GM19238 (cell line): ENCODE measurements at regions not wholly inside any gene's neighbourhood (a gene's known extent, or its start where the extent isn't known, plus 50 kb on each side); places are given as distances from the start of the nearest gene placed in this dataset.
"Not testable (repeated sequence)": the region's sequence is repeated elsewhere in the genome, so short reads cannot be mapped to it uniquely, and the experiment has no call there.

Source experiments
- DNase-seq: peaks from one replicate; pipeline ENCODE4 v3.0.0; 2011; ENCODE audit warnings: low spot score; ENCODE audit not compliant: insufficient read length

GRCh38 chr20:47998736-47999135, 213.5 kb upstream of the SULF2 start:
- DNase-seq = no peak

DNA sequence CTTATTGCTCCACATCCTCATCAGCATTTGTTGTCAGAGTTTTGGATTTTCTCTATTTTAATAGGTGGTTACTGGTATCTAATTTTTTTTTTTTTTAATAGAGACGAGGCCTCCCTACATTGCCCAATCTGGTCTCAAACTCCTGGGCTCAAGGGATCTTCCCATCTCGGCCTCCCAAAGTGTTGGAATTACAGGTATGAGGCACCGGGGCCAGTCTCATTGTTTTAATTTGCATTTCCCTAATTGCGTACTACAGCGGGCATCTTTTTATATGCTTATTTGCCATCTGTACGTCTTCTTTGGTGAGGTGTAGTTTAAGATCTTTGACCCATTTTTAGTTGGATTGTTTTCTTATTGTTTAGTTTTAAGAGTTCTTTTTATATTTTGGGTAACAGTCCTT, 210.4 kb upstream of the SULF2 start:
- DNase-seq = no peak

GRCh38 chr20:47993817-47994216, 208.5 kb upstream of the SULF2 start:
- DNase-seq = no peak

- DNase-seq = no peak
Observed at GRCh38 chr20:47993035-47993755, 207.9 kb upstream of the SULF2 start.

- no peak for DNase-seq
Observed at GRCh38 chr20:47991875-47992488, 206.7 kb upstream of the SULF2 start.

GRCh38 chr20:47990507-47991150, 205.3 kb upstream of the SULF2 start:
- DNase-seq = no peak

GRCh38 chr20:47989957-47990356, 204.7 kb upstream of the SULF2 start:
- no peak for DNase-seq

DNA sequence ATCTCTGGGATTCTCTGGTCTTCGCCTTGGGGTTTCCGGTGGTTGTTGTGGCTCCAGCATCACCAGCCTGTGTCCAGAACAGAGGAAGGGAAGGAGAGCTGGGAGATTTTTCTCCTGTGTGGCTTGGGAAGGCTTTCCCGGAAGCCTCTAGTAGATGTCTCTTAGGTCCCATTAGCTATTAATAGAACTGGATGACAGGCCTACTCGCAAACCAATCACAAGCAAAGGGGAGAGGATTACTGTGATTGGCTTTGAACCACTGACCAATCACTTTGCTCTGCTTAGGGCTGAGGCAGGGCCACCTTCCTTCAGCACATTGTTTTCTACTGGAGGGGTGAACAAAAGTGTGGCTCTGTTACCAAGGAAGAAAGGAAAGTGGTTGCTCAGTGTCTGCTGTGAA, 203.4 kb upstream of the SULF2 start:
- DNase-seq = no peak

DNA sequence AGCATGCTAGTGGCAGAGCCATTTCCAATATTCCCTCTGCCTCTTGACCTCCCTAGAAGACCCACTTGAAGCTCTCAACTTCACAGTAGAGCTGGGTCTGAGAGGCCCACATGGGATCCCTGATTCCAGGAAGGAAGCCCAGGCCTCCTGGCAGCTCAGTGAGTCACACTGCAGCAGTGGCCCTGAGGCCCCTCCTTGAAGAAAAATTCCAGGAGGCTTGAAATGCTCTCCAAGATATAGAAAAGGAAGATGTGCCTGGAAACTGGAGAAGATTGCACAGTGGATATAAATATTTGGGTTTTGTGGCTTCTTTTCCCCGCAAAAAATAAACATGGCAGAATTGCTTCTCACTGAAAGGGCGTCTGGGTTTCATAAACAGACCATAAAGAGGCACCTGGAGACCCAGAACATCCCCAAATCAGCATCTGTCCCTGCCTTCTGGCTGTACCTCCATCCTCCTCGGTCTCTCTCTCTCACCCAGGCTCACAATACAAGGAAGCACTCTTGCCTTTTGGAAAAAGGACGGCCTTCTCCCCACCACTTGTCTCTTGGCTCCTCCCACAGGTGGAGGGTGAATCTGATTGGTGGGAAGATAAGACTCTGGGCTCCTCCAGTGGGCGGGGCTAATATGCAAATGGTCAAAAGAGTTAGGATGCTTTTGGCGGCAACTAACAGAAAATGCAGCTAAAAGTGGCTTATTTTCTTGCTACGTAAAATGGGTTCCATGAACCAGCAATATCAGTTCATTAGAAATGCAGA, 200.0 kb upstream of the SULF2 start:
- DNase-seq = no peak

DNA sequence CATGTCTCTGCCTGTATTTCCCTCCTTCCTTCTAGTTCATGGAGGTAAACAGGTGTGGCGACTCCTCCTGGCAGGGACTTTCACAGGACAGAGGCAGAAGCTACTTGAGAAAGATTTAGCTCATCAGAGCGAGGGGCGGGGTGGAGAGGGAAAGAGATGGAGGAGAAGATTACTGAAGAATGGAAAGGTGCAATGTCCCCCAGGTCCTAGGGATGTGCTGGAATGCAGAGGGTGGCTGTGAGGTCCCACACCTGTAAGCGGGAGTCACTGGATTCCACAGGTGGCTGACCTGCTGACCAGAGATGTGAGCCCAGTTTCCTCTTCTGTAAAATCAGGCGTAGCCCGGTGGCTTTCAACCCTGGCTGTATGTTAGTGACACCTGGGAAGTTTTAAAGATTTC, 199.2 kb upstream of the SULF2 start:
- no peak for DNase-seq

DNA sequence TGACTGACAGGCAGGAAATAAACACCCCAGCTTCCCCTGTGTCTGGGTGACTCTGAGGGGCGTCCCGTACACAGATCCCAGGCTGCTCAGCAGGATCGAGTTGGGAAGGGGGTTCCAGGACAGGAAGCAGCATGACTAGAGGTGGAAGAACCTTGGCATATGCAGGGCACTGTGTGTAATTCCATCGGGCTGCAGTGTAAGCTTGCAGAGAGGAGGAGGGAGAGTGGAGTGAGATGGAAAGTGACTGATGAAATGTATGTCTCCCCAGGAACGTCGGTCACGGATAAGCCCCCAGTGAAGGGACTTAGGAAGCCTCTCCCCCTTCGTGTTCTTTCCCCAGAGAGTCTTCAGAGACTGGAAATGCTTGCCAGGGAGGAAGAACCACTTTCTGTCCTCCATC, 198.4 kb upstream of the SULF2 start:
- DNase-seq = not testable (repeated sequence)

GRCh38 chr20:47982574-47983360, 197.5 kb upstream of the SULF2 start:
- DNase-seq = no peak

- DNase-seq = no peak
Observed at GRCh38 chr20:47981222-47981621, 195.9 kb upstream of the SULF2 start.

GRCh38 chr20:47980336-47981177, 195.3 kb upstream of the SULF2 start:
- no peak for DNase-seq

GRCh38 chr20:47979361-47980095, 194.2 kb upstream of the SULF2 start:
- DNase-seq = not testable (repeated sequence)

GRCh38 chr20:47978428-47979120, 193.3 kb upstream of the SULF2 start:
- not testable (repeated sequence) for DNase-seq

GRCh38 chr20:47977789-47978252, 192.5 kb upstream of the SULF2 start:
- DNase-seq = not testable (repeated sequence)

- not testable (repeated sequence) for DNase-seq
Observed at GRCh38 chr20:47977017-47977788, 191.9 kb upstream of the SULF2 start.
